SK-N-SH (cell line): ENCODE measurements at regions not wholly inside any gene's neighbourhood (a gene's known extent, or its start where the extent isn't known, plus 50 kb on each side); places are given as distances from the start of the nearest gene placed in this dataset.

Experiments
- CTCF ChIA-PET: fragments of 300-600, 350-600 bp; formaldehyde crosslinking; extraction: SDS; loops from one replicate; lab custom pipeline; 2021; lab: Yijun Ruan, JAX
- POLR2A ChIA-PET: fragments of 350-600 bp; sonication (Branson Sonifier 250); formaldehyde crosslinking; extraction: SDS; loops from one replicate; lab custom pipeline; 2020; ENCODE audit warnings: antibody characterized with exemption, inconsistent platforms; lab: Yijun Ruan, JAX
- DNase-seq: peaks from one replicate; pipeline ENCODE4 v3.0.0; 2012
- H2AFZ ChIP-seq: fragments of 200-600 bp; sonication (generic); 2 replicates; pipeline ENCODE4 v1.8.1; 2016; ENCODE audit warnings: antibody characterized with exemption, mild to moderate bottlenecking, low read depth
- H3F3A ChIP-seq: fragments of 200-600 bp; sonication (generic); replicated peaks from 2 replicates; pipeline ENCODE3; 2016; ENCODE audit warnings: antibody characterized with exemption, mild to moderate bottlenecking; ENCODE audit not compliant: insufficient read depth
- H3K27ac ChIP-seq, 2 experiments: fragments of 200-500 bp in 1 of 2; fragments of 200-600 bp in 1 of 2; sonication (Bioruptor generic) in 1 of 2; sonication (generic), shearing (Covaris generic) in 1 of 2; 2 replicates each; pipeline versions ENCODE4 v1.5.1 to v1.6.1; 2014 to 2016; ENCODE audit warnings: low read depth in 2 of 2, inconsistent platforms in 1 of 2, low read length in 1 of 2, mild to moderate bottlenecking in 1 of 2, mixed read lengths in 1 of 2
- H3K27me3 ChIP-seq: fragments of 200-600 bp; sonication (generic), shearing (Covaris generic); 2 replicates; pipeline ENCODE4 v1.6.1; 2016; ENCODE audit warnings: mixed run types; ENCODE audit not compliant: insufficient read depth
- H3K36me3 ChIP-seq, 2 experiments: fragments of 200-500 bp in 1 of 2; fragments of 200-600 bp in 1 of 2; sonication (Bioruptor generic) in 1 of 2; sonication (generic) in 1 of 2; replicated peaks in 1 of 2; 2 replicates each; pipeline versions ENCODE3 to v1.5.1; 2014 to 2016; ENCODE audit warnings: low read length in 1 of 2, mild to moderate bottlenecking in 1 of 2; ENCODE audit not compliant: insufficient read depth in 2 of 2, control insufficient read depth in 1 of 2
- H3K4me1 ChIP-seq, 2 experiments: fragments of 200-500 bp in 1 of 2; fragments of 200-600 bp in 1 of 2; sonication (Bioruptor generic) in 1 of 2; sonication (generic), shearing (Covaris generic) in 1 of 2; 2 replicates each; pipeline versions ENCODE4 v1.5.1 to v1.6.1; 2014 to 2016; ENCODE audit warnings: low read depth in 1 of 2, low read length in 1 of 2, mixed run types in 1 of 2; ENCODE audit not compliant: insufficient read depth in 2 of 2, control insufficient read depth in 1 of 2
- H3K4me2 ChIP-seq: fragments of 200-600 bp; sonication (generic), shearing (Covaris generic); 2 replicates; pipeline ENCODE4 v1.6.1; 2017; ENCODE audit warnings: mixed run types
- H3K4me3 ChIP-seq, 2 experiments: fragments of 200-500 bp in 1 of 2; fragments of 200-600 bp in 1 of 2; sonication (Bioruptor generic) in 1 of 2; sonication (generic), shearing (Covaris generic) in 1 of 2; 2 replicates each; pipeline versions ENCODE4 v1.5.1 to v1.8.1; 2014 to 2016; ENCODE audit warnings: low read depth in 2 of 2, inconsistent platforms in 1 of 2, low read length in 1 of 2, mild to moderate bottlenecking in 1 of 2, mixed read lengths in 1 of 2, moderate library complexity in 1 of 2
- H3K79me2 ChIP-seq: fragments of 200-600 bp; sonication (generic); 2 replicates; pipeline ENCODE4 v1.8.1; 2017; ENCODE audit warnings: mild to moderate bottlenecking; ENCODE audit not compliant: insufficient read depth
- H3K9ac ChIP-seq: fragments of 200-600 bp; sonication (generic); 2 replicates; pipeline ENCODE4 v1.6.1; 2017; ENCODE audit warnings: mixed run types
- H3K9me2 ChIP-seq: fragments of 200-600 bp; sonication (generic); 2 replicates; pipeline ENCODE4 v1.6.1; 2017; ENCODE audit warnings: mixed run types
- H3K9me3 ChIP-seq: fragments of 200-600 bp; sonication (generic); 2 replicates; pipeline ENCODE4 v1.6.1; 2017; ENCODE audit warnings: mixed run types, mild to moderate bottlenecking, moderate library complexity
- H4K20me1 ChIP-seq: fragments of 200-600 bp; sonication (generic); 2 replicates; pipeline ENCODE4 v1.6.1; 2017; ENCODE audit warnings: mild to moderate bottlenecking, mixed run types; ENCODE audit not compliant: insufficient read depth
- CHD2 ChIP-seq: fragments of 150-350 bp; IDR thresholded peaks from 2 replicates; pipeline ENCODE4 v1.6.1; 2018; ENCODE audit warnings: low read length; ENCODE audit not compliant: partially characterized antibody
- ELF1 ChIP-seq: IDR thresholded peaks from 2 replicates; pipeline ENCODE4 v1.4.0; 2012
- FOSL2 ChIP-seq: IDR thresholded peaks from 2 replicates; pipeline ENCODE4 v1.4.0; 2012; ENCODE audit warnings: low read depth, mild to moderate bottlenecking, moderate library complexity, borderline replicate concordance
- FOXM1 ChIP-seq: IDR thresholded peaks from 2 replicates; pipeline ENCODE4 v1.4.0; 2012; ENCODE audit warnings: low read depth, mild to moderate bottlenecking
- GABPA ChIP-seq: IDR thresholded peaks from 2 replicates; pipeline ENCODE4 v1.4.0; 2012; ENCODE audit warnings: low read depth, mild to moderate bottlenecking
- IRF3 ChIP-seq: fragments of 150-350 bp; IDR thresholded peaks from 2 replicates; pipeline ENCODE4 v1.6.1; 2016; ENCODE audit warnings: mild to moderate bottlenecking, low read depth, low read length
- JUND ChIP-seq: IDR thresholded peaks from 2 replicates; pipeline ENCODE4 v1.4.0; 2012
- MEF2A ChIP-seq: IDR thresholded peaks from 2 replicates; pipeline ENCODE4 v1.4.0; 2012; ENCODE audit warnings: low read depth, borderline replicate concordance
- MXI1 ChIP-seq: IDR thresholded peaks from 2 replicates; pipeline ENCODE4 v1.6.1; 2012; ENCODE audit warnings: mild to moderate bottlenecking, low read depth, low read length, improper control_type of control experiment
- NFIC ChIP-seq: IDR thresholded peaks from 2 replicates; pipeline ENCODE4 v1.4.0; 2012; ENCODE audit warnings: borderline replicate concordance
- NRF1 ChIP-seq: IDR thresholded peaks from 2 replicates; pipeline ENCODE4 v1.6.1; 2012; ENCODE audit warnings: low read depth, mild to moderate bottlenecking, low read length
- RAD21 ChIP-seq: IDR thresholded peaks from 2 replicates; pipeline ENCODE4 v1.6.1; 2012; ENCODE audit warnings: mild to moderate bottlenecking, low read length
- RCOR1 ChIP-seq: fragments of 150-350 bp; IDR thresholded peaks from 2 replicates; pipeline ENCODE4 v1.6.1; 2017; ENCODE audit warnings: antibody characterized with exemption, low read length
- SIN3A ChIP-seq: IDR thresholded peaks from 2 replicates; pipeline ENCODE4 v1.6.1; 2012; ENCODE audit warnings: low read depth, mild to moderate bottlenecking, low read length, moderate library complexity, borderline replicate concordance
- TCF12 ChIP-seq: IDR thresholded peaks from 2 replicates; pipeline ENCODE4 v1.4.0; 2012
- TEAD4 ChIP-seq: IDR thresholded peaks from 2 replicates; pipeline ENCODE4 v1.4.0; 2012; ENCODE audit warnings: mild to moderate bottlenecking, borderline replicate concordance; ENCODE audit not compliant: insufficient read depth
- USF1 ChIP-seq: IDR thresholded peaks from 2 replicates; pipeline ENCODE4 v1.4.0; 2012; ENCODE audit warnings: low read depth, borderline replicate concordance
- ZBTB33 ChIP-seq: IDR thresholded peaks from 2 replicates; pipeline ENCODE4 v1.4.0; 2012; ENCODE audit warnings: low read depth, borderline replicate concordance
- WGBS: methylation state at CpG from one replicate; pipeline ENCODE4 v1.1.6; 2017; ENCODE audit warnings: low lambda C conversion rate; 5-methylcytosine and 5-hydroxymethylcytosine counted together

GRCh38 chr16:63169100-63169499 lies 1132.9 kb upstream of the CDH8 start (continued):
- TF ChIP-seq RAD21, result no peak
- no peak for TF ChIP-seq MXI1
- no peak for TF ChIP-seq SIN3A

- WGBS, result 39% methylated on average over 5 of the region's 5 CpGs
- no peak overlapping the region for H2AFZ ChIP-seq
- no peaks in the 10 kb centered on the region for H3K9me3 ChIP-seq
- no peak overlapping the region for H3K27ac ChIP-seq
- CTCF ChIA-PET, result no interaction called here
- no peak overlapping the region for H3K4me2 ChIP-seq
- no peak overlapping the region for H3K4me3 ChIP-seq
- TF ChIP-seq JUND (no peak), ZBTB33 (no peak), USF1 (no peak), TCF12 (no peak), RCOR1 (no peak), FOSL2 (no peak), GABPA (no peak), NFIC (no peak), MEF2A (no peak), TEAD4 (no peak), FOXM1 (no peak)
- no peaks in the 10 kb centered on the region for H3F3A ChIP-seq
- no peaks in the 10 kb centered on the region for H3K36me3 ChIP-seq
- H4K20me1 ChIP-seq, result no peaks in the 10 kb centered on the region
- H3K9ac ChIP-seq, result no peak overlapping the region
- no peaks in the 10 kb centered on the region for H3K79me2 ChIP-seq
- H3K27me3 ChIP-seq, result no peaks in the 10 kb centered on the region
- POLR2A ChIA-PET, result no interaction called here
- no peaks in the 10 kb centered on the region for H3K9me2 ChIP-seq
- no peaks in the 10 kb centered on the region for H3K4me1 ChIP-seq
- DNase-seq, result no peak
Observed at GRCh38 chr16:63157818-63158217, 1121.6 kb upstream of the CDH8 start.

- Histone ChIP-seq H3K9ac (no peak overlapping the region), H3K4me2 (no peak overlapping the region), H3K4me3 (no peak overlapping the region), H3K9me2 (no peaks in the 10 kb centered on the region), H3K27me3 (no peaks in the 10 kb centered on the region), H2AFZ (no peak overlapping the region)
- no peak for DNase-seq
- TF ChIP-seq MXI1, result no peak
- TF ChIP-seq NFIC, result no peak
- TF ChIP-seq IRF3, result no peak
- no peak for TF ChIP-seq NRF1
- no peak for TF ChIP-seq CHD2
- no peak for TF ChIP-seq ELF1
- no peak for TF ChIP-seq MEF2A
- TF ChIP-seq, all 33 proteins: peak for 0
- no peaks in the 10 kb centered on the region for H3K4me1 ChIP-seq
- no peaks in the 10 kb centered on the region for H3K9me3 ChIP-seq
- no peaks in the 10 kb centered on the region for H3K36me3 ChIP-seq
- ChIA-PET CTCF (no interaction called here), POLR2A (no interaction called here)
- no peak overlapping the region for H3K27ac ChIP-seq
- 4% methylated on average over 1 of the region's 1 CpG for WGBS
- H3F3A ChIP-seq, result no peaks in the 10 kb centered on the region
- no peaks in the 10 kb centered on the region for H4K20me1 ChIP-seq
- no peaks in the 10 kb centered on the region for H3K79me2 ChIP-seq
Observed at GRCh38 chr16:63146251-63146650, 1110.0 kb upstream of the CDH8 start.
